ENCODE measurements at regions not wholly inside any gene's neighbourhood (a gene's known extent, or its start where the extent isn't known, plus 50 kb on each side); places are given as distances from the start of the nearest gene placed in this dataset.

- TF ChIP-seq CTCF (conservative IDR thresholded peaks at IDR 0.05) (no peak), EZH2 (IDR thresholded peaks at IDR 0.05; ENCODE audit: low read depth) (no peak)
Observed at GRCh38 chr2:180695586-180696401, 284.6 kb upstream of the UBE2E3 start.
